ENCODE measurements at regions not wholly inside any gene's neighbourhood (a gene's known extent, or its start where the extent isn't known, plus 50 kb on each side); places are given as distances from the start of the nearest gene placed in this dataset.

DNA sequence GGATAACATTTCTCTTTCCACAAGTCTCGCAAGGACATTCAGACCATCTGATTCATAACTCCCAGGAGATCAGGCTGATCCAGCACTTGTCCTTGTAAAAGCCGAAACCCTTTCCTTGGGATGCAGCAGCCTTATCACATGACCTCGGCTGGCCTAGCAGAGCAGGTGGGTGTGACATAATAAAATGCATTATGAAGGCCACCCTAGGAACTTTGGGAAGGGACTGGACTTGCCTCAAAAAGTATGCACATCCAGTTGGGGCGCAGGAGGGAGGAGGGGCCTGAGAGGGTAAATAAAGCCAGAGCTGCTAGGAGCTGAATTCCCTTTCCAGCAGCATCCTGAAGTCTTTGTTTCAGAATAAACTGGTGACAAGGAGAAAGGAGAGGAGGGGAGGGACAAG lies 260.8 kb downstream of the SNX13 start:
- TF ChIP-seq, protein P1, sequence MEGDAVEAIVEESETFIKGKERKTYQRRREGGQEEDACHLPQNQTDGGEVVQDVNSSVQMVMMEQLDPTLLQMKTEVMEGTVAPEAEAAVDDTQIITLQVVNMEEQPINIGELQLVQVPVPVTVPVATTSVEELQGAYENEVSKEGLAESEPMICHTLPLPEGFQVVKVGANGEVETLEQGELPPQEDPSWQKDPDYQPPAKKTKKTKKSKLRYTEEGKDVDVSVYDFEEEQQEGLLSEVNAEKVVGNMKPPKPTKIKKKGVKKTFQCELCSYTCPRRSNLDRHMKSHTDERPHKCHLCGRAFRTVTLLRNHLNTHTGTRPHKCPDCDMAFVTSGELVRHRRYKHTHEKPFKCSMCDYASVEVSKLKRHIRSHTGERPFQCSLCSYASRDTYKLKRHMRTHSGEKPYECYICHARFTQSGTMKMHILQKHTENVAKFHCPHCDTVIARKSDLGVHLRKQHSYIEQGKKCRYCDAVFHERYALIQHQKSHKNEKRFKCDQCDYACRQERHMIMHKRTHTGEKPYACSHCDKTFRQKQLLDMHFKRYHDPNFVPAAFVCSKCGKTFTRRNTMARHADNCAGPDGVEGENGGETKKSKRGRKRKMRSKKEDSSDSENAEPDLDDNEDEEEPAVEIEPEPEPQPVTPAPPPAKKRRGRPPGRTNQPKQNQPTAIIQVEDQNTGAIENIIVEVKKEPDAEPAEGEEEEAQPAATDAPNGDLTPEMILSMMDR (IDR thresholded peaks at IDR 0.05): no peak
- TF ChIP-seq POLR2A (IDR thresholded peaks at IDR 0.05): no peak

All from breast epithelium (tissue), 3 donors.